ENCODE measurements at regions not wholly inside any gene's neighbourhood (a gene's known extent, or its start where the extent isn't known, plus 50 kb on each side); places are given as distances from the start of the nearest gene placed in this dataset.

GRCh38 chr5:100313657-100314056, 221.5 kb upstream of the FAM174A start:
- Histone ChIP-seq H3K4me1 (no peaks in the 10 kb centered on the region), H3K36me3 (ENCODE audit: control insufficient read depth, insufficient read depth, low read length) (no peaks in the 10 kb centered on the region), H3K27me3 (replicated peaks; ENCODE audit: control insufficient read depth, insufficient read depth, low read length) (no peaks in the 10 kb centered on the region), H3K4me3 (ENCODE audit: low read depth, low read length) (no peak overlapping the region), H3K9me3 (no peaks in the 10 kb centered on the region)
- Mint-ChIP-seq H3K27me3 (ENCODE audit: insufficient read depth, unreplicated experiment) (no peaks in the 10 kb centered on the region), H3K27ac (ENCODE audit: unreplicated experiment) (no peak overlapping the region), H3K4me1 (ENCODE audit: low read depth, unreplicated experiment) (no peaks in the 10 kb centered on the region), H3K9me3 (ENCODE audit: unreplicated experiment) (peaks cover 15% of the 10 kb centered on the region), H3K36me3 (ENCODE audit: insufficient read depth, unreplicated experiment) (no peaks in the 10 kb centered on the region), H3K4me3 (ENCODE audit: unreplicated experiment) (no peak overlapping the region)
- no peak for DNase-seq
- BruUV-seq (replicated peaks): no TSS peak
- TF ChIP-seq CTCF (IDR thresholded peaks at IDR 0.05; ENCODE audit: insufficient read depth in 1 of 2, low read depth in 1 of 2, low read length in 1 of 2, severe bottlenecking in 1 of 2, unreplicated experiment in 1 of 2): no peak
- POLR2A ChIA-PET: no interaction called here
- CTCF ChIA-PET: no interaction called here
- intact Hi-C loops (cut with micrococcal nuclease; ENCODE audit: unreplicated experiment): no loop called here

GRCh38 chr5:100311806-100312205, 223.4 kb upstream of the FAM174A start:
- H3K4me1 Mint-ChIP-seq (ENCODE audit: low read depth, unreplicated experiment): no peaks in the 10 kb centered on the region
- H3K27me3 Mint-ChIP-seq (ENCODE audit: insufficient read depth, unreplicated experiment): no peaks in the 10 kb centered on the region
- DNase-seq: no peak
- no peak overlapping the region for H3K27ac Mint-ChIP-seq (ENCODE audit: unreplicated experiment)
- intact Hi-C loops (cut with micrococcal nuclease; ENCODE audit: unreplicated experiment): no loop called here
- Histone ChIP-seq H3K4me1 (no peaks in the 10 kb centered on the region), H3K27me3 (replicated peaks; ENCODE audit: control insufficient read depth, insufficient read depth, low read length) (no peaks in the 10 kb centered on the region), H3K9me3 (no peaks in the 10 kb centered on the region), H3K4me3 (ENCODE audit: low read depth, low read length) (no peak overlapping the region), H3K36me3 (ENCODE audit: control insufficient read depth, insufficient read depth, low read length) (no peaks in the 10 kb centered on the region)
- ChIA-PET CTCF (no interaction called here), POLR2A (no interaction called here)
- no peak overlapping the region for H3K4me3 Mint-ChIP-seq (ENCODE audit: unreplicated experiment)
- no TSS peak for BruUV-seq (replicated peaks)
- TF ChIP-seq CTCF (IDR thresholded peaks at IDR 0.05; ENCODE audit: insufficient read depth in 1 of 2, low read depth in 1 of 2, low read length in 1 of 2, severe bottlenecking in 1 of 2, unreplicated experiment in 1 of 2): no peak
- no peaks in the 10 kb centered on the region for H3K36me3 Mint-ChIP-seq (ENCODE audit: insufficient read depth, unreplicated experiment)
- peaks cover 15% of the 10 kb centered on the region for H3K9me3 Mint-ChIP-seq (ENCODE audit: unreplicated experiment)

GRCh38 chr5:100306000-100306399, 229.2 kb upstream of the FAM174A start:
- H3K9me3 ChIP-seq: no peaks in the 10 kb centered on the region
- intact Hi-C loops (cut with micrococcal nuclease; ENCODE audit: unreplicated experiment): no loop called here
- no peak for DNase-seq
- CTCF ChIA-PET: no interaction called here
- H3K27me3 ChIP-seq (replicated peaks; ENCODE audit: control insufficient read depth, insufficient read depth, low read length): no peaks in the 10 kb centered on the region
- no peak overlapping the region for H3K27ac Mint-ChIP-seq (ENCODE audit: unreplicated experiment)
- no peak overlapping the region for H3K4me3 Mint-ChIP-seq (ENCODE audit: unreplicated experiment)
- H3K27me3 Mint-ChIP-seq (ENCODE audit: insufficient read depth, unreplicated experiment): no peaks in the 10 kb centered on the region
- no peaks in the 10 kb centered on the region for H3K4me1 ChIP-seq
- H3K4me1 Mint-ChIP-seq (ENCODE audit: low read depth, unreplicated experiment): no peaks in the 10 kb centered on the region
- POLR2A ChIA-PET: no interaction called here
- H3K4me3 ChIP-seq (ENCODE audit: low read depth, low read length): no peak overlapping the region
- no peaks in the 10 kb centered on the region for H3K36me3 ChIP-seq (ENCODE audit: control insufficient read depth, insufficient read depth, low read length)
- no peak for TF ChIP-seq CTCF (IDR thresholded peaks at IDR 0.05; ENCODE audit: insufficient read depth in 1 of 2, low read depth in 1 of 2, low read length in 1 of 2, severe bottlenecking in 1 of 2, unreplicated experiment in 1 of 2)
- H3K36me3 Mint-ChIP-seq (ENCODE audit: insufficient read depth, unreplicated experiment): no peaks in the 10 kb centered on the region
- H3K9me3 Mint-ChIP-seq (ENCODE audit: unreplicated experiment): no peaks in the 10 kb centered on the region
- BruUV-seq (replicated peaks): no TSS peak
